Smooth muscle cell (in vitro differentiated cells): ENCODE measurements at regions not wholly inside any gene's neighbourhood (a gene's known extent, or its start where the extent isn't known, plus 50 kb on each side); places are given as distances from the start of the nearest gene placed in this dataset.

Experiments
- DNase-seq: peaks from one replicate; lab custom pipeline; 2025; ENCODE audit not compliant: unreplicated experiment; lab: John Stamatoyannopoulos, UW
- H2AFZ ChIP-seq: fragments of 200-600 bp; sonication (generic); 2 replicates; pipeline ENCODE4 v1.6.0; 2016; ENCODE audit warnings: antibody characterized with exemption, low read depth, mild to moderate bottlenecking
- H3F3A ChIP-seq: fragments of 200-600 bp; sonication (generic); 2 replicates; pipeline ENCODE4 v1.6.0; 2017; ENCODE audit warnings: antibody characterized with exemption, low read depth
- H3K27ac ChIP-seq: fragments of 200-600 bp; sonication (generic); 2 replicates; pipeline ENCODE4 v1.5.1; 2016; ENCODE audit warnings: low read depth, mild to moderate bottlenecking
- H3K27me3 ChIP-seq: fragments of 200-600 bp; sonication (generic); 2 replicates; pipeline ENCODE4 v1.6.1; 2016; ENCODE audit warnings: low read depth, mild to moderate bottlenecking
- H3K36me3 ChIP-seq: fragments of 200-600 bp; sonication (generic); 2 replicates; pipeline ENCODE4 v1.5.1; 2016; ENCODE audit warnings: low read depth
- H3K4me1 ChIP-seq: fragments of 200-600 bp; sonication (generic); 2 replicates; pipeline ENCODE4 v1.5.1; 2016; ENCODE audit warnings: low read depth
- H3K4me2 ChIP-seq: fragments of 200-600 bp; sonication (generic); 2 replicates; pipeline ENCODE4 v1.6.0; 2016; ENCODE audit warnings: mild to moderate bottlenecking
- H3K4me3 ChIP-seq: fragments of 200-600 bp; sonication (generic); 2 replicates; pipeline ENCODE4 v1.5.1; 2016; ENCODE audit warnings: mild to moderate bottlenecking
- H3K79me2 ChIP-seq: fragments of 200-600 bp; sonication (generic); 2 replicates; pipeline ENCODE4 v1.6.0; 2016; ENCODE audit warnings: low read depth, mild to moderate bottlenecking
- H3K9ac ChIP-seq: fragments of 200-600 bp; sonication (generic); 2 replicates; pipeline ENCODE4 v1.6.0; 2016; ENCODE audit warnings: low read depth
- H3K9me3 ChIP-seq: fragments of 200-600 bp; sonication (generic); replicated peaks from 2 replicates; pipeline ENCODE4 v1.5.1; 2016; ENCODE audit warnings: low read depth
- H4K20me1 ChIP-seq: fragments of 200-600 bp; sonication (generic); 2 replicates; pipeline ENCODE4 v1.6.0; 2016; ENCODE audit warnings: low read depth
- WGBS: methylation state at CpG from one replicate; pipeline ENCODE4 v1.1.7; 2016; ENCODE audit warnings: low lambda C conversion rate; 5-methylcytosine and 5-hydroxymethylcytosine counted together
- TF ChIP-seq, protein P1 (sequence below): fragments of 200-600 bp; sonication (generic); IDR thresholded peaks from 2 replicates; pipeline ENCODE4 v1.5.1; 2017; ENCODE audit warnings: borderline replicate concordance, mild to moderate bottlenecking, antibody characterized with exemption; ENCODE audit not compliant: insufficient read depth, poor library complexity, severe bottlenecking

DNA sequence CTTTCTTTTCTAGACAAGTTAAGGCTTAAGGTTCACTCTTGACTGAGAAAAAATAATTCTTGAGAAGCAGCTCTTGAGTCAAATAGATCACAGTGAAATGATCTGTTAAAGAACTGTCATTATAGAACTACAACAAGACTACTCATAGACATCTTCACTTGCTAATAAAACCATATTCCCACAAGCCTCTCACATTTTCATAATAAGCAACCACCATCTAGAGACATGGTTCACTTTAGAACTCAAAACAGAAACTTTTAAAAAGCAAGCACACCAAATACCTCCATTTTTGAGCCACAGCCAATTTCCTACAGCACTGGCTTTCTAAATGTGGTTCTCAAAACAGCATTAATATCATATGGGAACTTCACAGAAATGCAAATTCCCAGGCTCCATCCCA, 309.5 kb downstream of the TMA16 start:
- no peaks in the 10 kb centered on the region for H3K79me2 ChIP-seq
- no peak overlapping the region for H3K27ac ChIP-seq
- H3K27me3 ChIP-seq, result no peaks in the 10 kb centered on the region
- no peaks in the 10 kb centered on the region for H3K4me1 ChIP-seq
- no peak for DNase-seq
- TF ChIP-seq, protein P1, sequence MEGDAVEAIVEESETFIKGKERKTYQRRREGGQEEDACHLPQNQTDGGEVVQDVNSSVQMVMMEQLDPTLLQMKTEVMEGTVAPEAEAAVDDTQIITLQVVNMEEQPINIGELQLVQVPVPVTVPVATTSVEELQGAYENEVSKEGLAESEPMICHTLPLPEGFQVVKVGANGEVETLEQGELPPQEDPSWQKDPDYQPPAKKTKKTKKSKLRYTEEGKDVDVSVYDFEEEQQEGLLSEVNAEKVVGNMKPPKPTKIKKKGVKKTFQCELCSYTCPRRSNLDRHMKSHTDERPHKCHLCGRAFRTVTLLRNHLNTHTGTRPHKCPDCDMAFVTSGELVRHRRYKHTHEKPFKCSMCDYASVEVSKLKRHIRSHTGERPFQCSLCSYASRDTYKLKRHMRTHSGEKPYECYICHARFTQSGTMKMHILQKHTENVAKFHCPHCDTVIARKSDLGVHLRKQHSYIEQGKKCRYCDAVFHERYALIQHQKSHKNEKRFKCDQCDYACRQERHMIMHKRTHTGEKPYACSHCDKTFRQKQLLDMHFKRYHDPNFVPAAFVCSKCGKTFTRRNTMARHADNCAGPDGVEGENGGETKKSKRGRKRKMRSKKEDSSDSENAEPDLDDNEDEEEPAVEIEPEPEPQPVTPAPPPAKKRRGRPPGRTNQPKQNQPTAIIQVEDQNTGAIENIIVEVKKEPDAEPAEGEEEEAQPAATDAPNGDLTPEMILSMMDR, result no peak
- H2AFZ ChIP-seq, result no peak overlapping the region
- no peaks in the 10 kb centered on the region for H4K20me1 ChIP-seq
- no peaks in the 10 kb centered on the region for H3K36me3 ChIP-seq
- no peak overlapping the region for H3K4me3 ChIP-seq
- H3F3A ChIP-seq, result no peaks in the 10 kb centered on the region
- no peak overlapping the region for H3K4me2 ChIP-seq
- H3K9ac ChIP-seq, result no peak overlapping the region
- no peaks in the 10 kb centered on the region for H3K9me3 ChIP-seq

DNA sequence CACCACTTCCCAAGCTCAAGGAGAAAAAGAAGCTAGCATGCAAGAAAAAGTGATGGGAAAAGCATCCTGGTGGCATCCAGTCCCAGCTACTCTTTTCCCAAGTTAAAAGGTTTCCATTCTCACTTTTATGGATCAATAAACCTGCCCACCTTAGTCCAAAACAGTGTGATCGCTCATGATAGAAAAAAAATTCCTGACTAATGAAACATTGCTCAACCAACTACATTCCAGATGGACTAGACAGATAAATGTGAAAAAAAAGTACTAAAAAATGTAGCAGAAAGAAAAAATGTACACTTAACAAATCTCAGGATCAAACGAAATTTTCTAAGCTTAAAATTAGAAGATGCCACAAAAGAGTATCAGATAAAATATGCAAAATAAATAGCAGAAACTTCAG, 312.2 kb downstream of the TMA16 start:
- no peak overlapping the region for H3K4me3 ChIP-seq
- 63% methylated on average over 2 of the region's 2 CpGs for WGBS
- H3K9ac ChIP-seq, result no peak overlapping the region
- H3K36me3 ChIP-seq, result no peaks in the 10 kb centered on the region
- no peak for DNase-seq
- H3F3A ChIP-seq, result no peaks in the 10 kb centered on the region
- TF ChIP-seq, protein P1, result no peak
- H2AFZ ChIP-seq, result no peak overlapping the region
- no peaks in the 10 kb centered on the region for H3K79me2 ChIP-seq
- no peak overlapping the region for H3K4me2 ChIP-seq
- H3K9me3 ChIP-seq, result no peaks in the 10 kb centered on the region
- no peak overlapping the region for H3K27ac ChIP-seq
- H3K4me1 ChIP-seq, result no peaks in the 10 kb centered on the region
- no peaks in the 10 kb centered on the region for H4K20me1 ChIP-seq
- no peaks in the 10 kb centered on the region for H3K27me3 ChIP-seq

DNA sequence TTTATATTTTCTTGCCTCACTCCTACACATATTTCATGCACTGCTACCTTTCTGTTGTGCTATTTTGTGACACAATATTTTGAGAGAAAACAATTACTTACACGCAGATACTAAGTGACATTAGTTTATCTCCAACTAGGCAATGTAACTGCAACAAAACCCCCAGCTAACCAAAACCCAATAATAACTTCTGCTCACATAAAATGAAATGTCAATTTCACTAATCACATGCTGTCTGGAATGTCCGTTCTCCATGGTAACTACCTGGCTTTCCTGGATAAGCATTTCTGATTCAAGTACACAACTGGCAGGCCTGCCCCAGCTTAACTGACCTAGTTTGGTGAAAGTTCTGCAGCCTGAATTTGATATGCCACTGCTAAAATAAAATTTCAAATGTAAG, 313.5 kb downstream of the TMA16 start:
- H3K36me3 ChIP-seq, result no peaks in the 10 kb centered on the region
- no peak overlapping the region for H3K27ac ChIP-seq
- no peaks in the 10 kb centered on the region for H3F3A ChIP-seq
- H3K9ac ChIP-seq, result no peak overlapping the region
- no peaks in the 10 kb centered on the region for H3K4me1 ChIP-seq
- DNase-seq, result no peak
- H3K27me3 ChIP-seq, result no peaks in the 10 kb centered on the region
- no peaks in the 10 kb centered on the region for H3K79me2 ChIP-seq
- H3K4me2 ChIP-seq, result no peak overlapping the region
- H3K9me3 ChIP-seq, result no peaks in the 10 kb centered on the region
- 89% methylated on average over 2 of the region's 2 CpGs for WGBS
- H2AFZ ChIP-seq, result no peak overlapping the region
- TF ChIP-seq, protein P1, result no peak
- H3K4me3 ChIP-seq, result no peak overlapping the region
- H4K20me1 ChIP-seq, result no peaks in the 10 kb centered on the region

DNA sequence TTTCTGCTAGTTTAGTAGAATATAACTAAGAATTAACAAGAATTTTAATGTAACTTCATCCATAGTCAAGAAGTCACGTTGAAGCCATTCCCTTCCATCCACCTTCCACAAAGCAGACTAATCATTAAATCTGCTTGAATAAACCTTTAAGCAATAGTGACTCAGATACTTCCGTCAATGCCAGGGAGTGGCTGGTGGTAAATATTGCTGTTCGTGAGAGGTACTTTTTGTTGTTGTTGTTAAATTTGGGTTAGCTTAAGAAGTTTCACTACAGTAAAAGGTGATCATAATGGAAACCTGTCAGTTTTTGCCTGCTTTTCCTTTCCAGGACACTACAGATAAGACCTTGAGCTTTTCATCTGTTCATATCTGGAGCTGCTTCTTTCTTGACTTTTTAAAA, 316.3 kb downstream of the TMA16 start:
- DNase-seq, result no peak
- no peaks in the 10 kb centered on the region for H3K27me3 ChIP-seq
- no peak overlapping the region for H3K4me2 ChIP-seq
- H3K36me3 ChIP-seq, result no peaks in the 10 kb centered on the region
- no peaks in the 10 kb centered on the region for H4K20me1 ChIP-seq
- WGBS, result 66% methylated on average over 3 of the region's 3 CpGs
- no peaks in the 10 kb centered on the region for H3K4me1 ChIP-seq
- no peak overlapping the region for H3K27ac ChIP-seq
- no peak overlapping the region for H3K9ac ChIP-seq
- no peak overlapping the region for H2AFZ ChIP-seq
- no peak overlapping the region for H3K4me3 ChIP-seq
- TF ChIP-seq, protein P1, result no peak
- no peaks in the 10 kb centered on the region for H3F3A ChIP-seq
- no peaks in the 10 kb centered on the region for H3K9me3 ChIP-seq
- no peaks in the 10 kb centered on the region for H3K79me2 ChIP-seq
